CD4-positive, CD25-positive, alpha-beta regulatory T cell (primary cell): ENCODE measurements at regions not wholly inside any gene's neighbourhood (a gene's known extent, or its start where the extent isn't known, plus 50 kb on each side); places are given as distances from the start of the nearest gene placed in this dataset.

Experiments
- ATAC-seq, 2 donors: fragments of 150-1000 bp; cut with Tn5 transposase; one replicate each; pipeline ENCODE4 v1.10.0; 2021; ENCODE audit warnings: low read depth in 2 of 2, moderate number of reproducible peaks in 2 of 2, moderate library complexity in 1 of 2
- DNase-seq, 3 donors: peaks; one replicate each; pipeline versions ENCODE4 v3.0.0 to v3.0.0-alpha.2; 2012 to 2022; ENCODE audit warnings: mixed read lengths in 1 of 3
- H3K27ac ChIP-seq: one replicate; pipeline ENCODE4 v1.7.0; 2013; ENCODE audit warnings: mild to moderate bottlenecking, low read length; ENCODE audit not compliant: insufficient read depth, poor library complexity, severe bottlenecking
- H3K27me3 ChIP-seq: one replicate; pipeline ENCODE4 v1.7.0; 2013; ENCODE audit warnings: low read length; ENCODE audit not compliant: control insufficient read depth, insufficient read depth
- H3K36me3 ChIP-seq: one replicate; pipeline ENCODE4 v1.7.0; 2013; ENCODE audit warnings: mild to moderate bottlenecking, low read length, moderate library complexity; ENCODE audit not compliant: control insufficient read depth, insufficient read depth
- H3K4me1 ChIP-seq: 2 replicates; pipeline ENCODE4 v1.7.0; 2013; ENCODE audit warnings: mild to moderate bottlenecking, low read length; ENCODE audit not compliant: insufficient read depth, control insufficient read depth, poor library complexity, severe bottlenecking
- H3K4me3 ChIP-seq: one replicate; pipeline ENCODE4 v1.7.0; 2013; ENCODE audit warnings: low read depth, mild to moderate bottlenecking, low read length, moderate library complexity
- H3K9me3 ChIP-seq, 2 experiments: 1 replicate in 1 of 2; 2 replicates in 1 of 2; pipeline ENCODE4 v1.7.0; 2013; ENCODE audit warnings: low read length in 2 of 2, mild to moderate bottlenecking in 1 of 2, moderate library complexity in 1 of 2; ENCODE audit not compliant: control insufficient read depth in 2 of 2
- H3K27ac Mint-ChIP-seq, 3 donors: one replicate each; pipeline ENCODE4 v1.8.0; 2020 to 2022; ENCODE audit warnings: mild to moderate bottlenecking in 3 of 3, mixed read lengths in 3 of 3, moderate library complexity in 2 of 3
- H3K27me3 Mint-ChIP-seq: one replicate; pipeline ENCODE4 v1.8.0; 2022; ENCODE audit warnings: mild to moderate bottlenecking, mixed read lengths
- H3K36me3 Mint-ChIP-seq: one replicate; pipeline ENCODE4 v1.8.0; 2020; ENCODE audit warnings: mixed read lengths
- H3K4me1 Mint-ChIP-seq, 4 donors: one replicate each; pipeline ENCODE4 v1.8.0; 2020 to 2022; ENCODE audit warnings: mixed read lengths in 4 of 4, mild to moderate bottlenecking in 1 of 4
- H3K4me3 Mint-ChIP-seq, 4 donors: one replicate each; pipeline ENCODE4 v1.8.0; 2020 to 2022; ENCODE audit warnings: mild to moderate bottlenecking in 4 of 4, mixed read lengths in 4 of 4, moderate library complexity in 3 of 4
- H3K9me3 Mint-ChIP-seq, 7 donors: one replicate each; pipeline ENCODE4 v1.8.0; 2020 to 2022; ENCODE audit warnings: mixed read lengths in 7 of 7, mild to moderate bottlenecking in 3 of 7, moderate library complexity in 2 of 7

DNA sequence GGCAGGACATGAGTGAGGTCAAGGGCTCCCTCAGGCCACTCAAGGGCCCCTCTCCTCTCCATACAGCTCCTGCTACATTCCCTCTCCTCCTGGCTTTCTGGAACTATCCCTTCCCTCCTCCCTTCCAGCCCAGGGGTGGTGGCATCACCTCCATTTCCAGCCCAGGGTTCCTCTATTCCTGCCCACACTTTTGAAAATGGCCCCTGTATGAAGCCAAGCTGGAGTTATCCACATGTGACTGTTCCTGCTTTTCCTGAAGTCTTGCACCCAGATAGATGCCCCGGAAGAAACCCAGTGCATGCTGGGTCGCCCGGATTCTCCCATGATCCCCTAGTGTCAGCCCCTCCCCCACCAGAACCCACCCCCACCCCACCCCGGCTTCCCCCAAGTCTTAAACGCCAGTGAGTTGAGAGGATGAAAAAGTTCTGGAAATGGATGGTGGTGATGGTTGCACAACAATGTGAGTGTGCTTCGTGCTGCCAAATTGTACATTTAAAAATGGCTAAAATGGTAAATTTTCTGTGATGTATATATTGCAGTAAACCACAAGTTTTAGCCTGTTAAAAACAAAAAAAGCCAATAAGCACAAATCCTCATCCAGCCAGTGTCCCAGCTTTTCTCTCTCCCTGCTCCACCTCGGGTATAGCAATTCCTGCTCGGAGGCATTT, 136.9 kb downstream of the SCARB1 start:
- H3K4me1 Mint-ChIP-seq = no peaks in the 10 kb centered on the region
- H3K4me3 Mint-ChIP-seq = no peak overlapping the region
- Histone ChIP-seq H3K27me3 (no peaks in the 10 kb centered on the region), H3K36me3 (no peaks in the 10 kb centered on the region), H3K4me1 (no peaks in the 10 kb centered on the region), H3K4me3 (no peak overlapping the region), H3K9me3 (no peaks in the 10 kb centered on the region), H3K27ac (no peak overlapping the region)
- H3K9me3 Mint-ChIP-seq = peaks cover 0 to 3% (median 0%) of the 10 kb centered on the region in 7 donors
- DNase-seq (no peak), ATAC-seq (no peak)
- no peak overlapping the region for H3K27ac Mint-ChIP-seq
- H3K27me3 Mint-ChIP-seq = no peaks in the 10 kb centered on the region
- H3K36me3 Mint-ChIP-seq = no peaks in the 10 kb centered on the region

DNA sequence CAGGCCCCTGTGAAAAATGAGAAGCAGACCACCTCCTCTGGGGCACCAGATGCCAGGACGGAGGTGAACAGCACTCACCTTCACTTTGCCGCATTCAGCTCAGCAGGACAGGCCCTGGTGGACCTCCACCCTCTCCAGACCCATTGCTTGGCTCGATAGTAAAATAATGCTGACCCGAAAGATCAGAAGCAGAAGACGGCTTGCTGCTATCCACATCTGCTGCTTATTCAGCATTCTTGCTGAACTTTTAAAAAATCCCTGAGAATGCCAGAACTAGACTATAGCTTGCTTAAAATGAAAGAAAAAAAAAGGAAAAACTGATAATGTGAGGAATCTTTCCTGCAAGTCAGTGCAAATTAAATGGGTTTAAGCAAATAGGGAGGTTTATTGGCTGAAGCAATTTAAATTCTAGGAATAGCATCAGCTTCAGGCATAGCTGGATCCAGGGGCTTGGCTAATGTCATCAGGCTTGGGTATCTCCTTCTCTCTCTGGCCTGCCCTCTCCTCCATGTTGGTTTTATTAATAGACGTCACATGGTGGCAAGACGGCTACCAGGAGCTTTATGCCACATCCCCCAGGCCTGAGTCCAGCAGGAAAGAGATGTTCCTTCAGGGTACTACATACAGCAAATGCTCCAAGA, 137.9 kb downstream of the SCARB1 start:
- Mint-ChIP-seq H3K4me3 (no peak overlapping the region), H3K9me3 (peaks cover 0 to 3% (median 0%) of the 10 kb centered on the region in 7 donors), H3K27ac (no peak overlapping the region), H3K27me3 (no peaks in the 10 kb centered on the region), H3K36me3 (no peaks in the 10 kb centered on the region), H3K4me1 (no peaks in the 10 kb centered on the region)
- no peak overlapping the region for H3K4me3 ChIP-seq
- DNase-seq (no peak), ATAC-seq (no peak)
- no peaks in the 10 kb centered on the region for H3K4me1 ChIP-seq
- H3K36me3 ChIP-seq = no peaks in the 10 kb centered on the region
- no peaks in the 10 kb centered on the region for H3K9me3 ChIP-seq
- H3K27me3 ChIP-seq = no peaks in the 10 kb centered on the region
- no peak overlapping the region for H3K27ac ChIP-seq

DNA sequence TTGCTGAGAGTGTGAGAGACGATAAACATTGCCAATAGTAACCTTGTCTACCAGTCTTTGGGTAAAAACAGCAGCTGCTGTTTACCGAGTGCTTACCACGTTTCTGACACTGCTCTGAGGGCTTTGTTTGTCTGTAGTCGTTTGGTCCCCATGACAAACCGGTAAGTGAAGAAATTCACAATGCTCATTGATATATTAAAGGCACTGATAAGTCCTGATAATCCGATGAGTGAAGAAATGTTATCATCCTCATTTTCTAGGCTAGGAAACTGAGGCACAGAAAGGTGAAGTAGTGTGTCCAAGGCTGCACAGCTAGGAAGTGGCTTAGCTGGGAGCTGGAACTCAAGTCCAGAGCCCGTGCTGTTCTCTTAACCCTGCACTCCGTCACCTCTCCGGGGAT, 138.6 kb downstream of the SCARB1 start:
- ATAC-seq = no peak
- Mint-ChIP-seq H3K9me3 (peaks cover 0 to 3% (median 0%) of the 10 kb centered on the region in 7 donors), H3K4me1 (no peaks in the 10 kb centered on the region), H3K27ac (no peak overlapping the region), H3K4me3 (no peak overlapping the region), H3K36me3 (no peaks in the 10 kb centered on the region), H3K27me3 (no peaks in the 10 kb centered on the region)
- no peaks in the 10 kb centered on the region for H3K4me1 ChIP-seq
- no peaks in the 10 kb centered on the region for H3K9me3 ChIP-seq
- no peaks in the 10 kb centered on the region for H3K36me3 ChIP-seq
- H3K4me3 ChIP-seq = no peak overlapping the region
- DNase-seq = no peak
- no peaks in the 10 kb centered on the region for H3K27me3 ChIP-seq
- H3K27ac ChIP-seq = no peak overlapping the region

- Mint-ChIP-seq H3K27me3 (no peaks in the 10 kb centered on the region), H3K36me3 (no peaks in the 10 kb centered on the region), H3K27ac (no peak overlapping the region), H3K4me1 (no peaks in the 10 kb centered on the region), H3K9me3 (peaks cover 0 to 3% (median 0%) of the 10 kb centered on the region in 7 donors), H3K4me3 (no peak overlapping the region)
- Histone ChIP-seq H3K4me1 (no peaks in the 10 kb centered on the region), H3K36me3 (no peaks in the 10 kb centered on the region), H3K27me3 (no peaks in the 10 kb centered on the region), H3K4me3 (no peak overlapping the region), H3K27ac (no peak overlapping the region), H3K9me3 (no peaks in the 10 kb centered on the region)
- DNase-seq (no peak), ATAC-seq (no peak)
Measured at GRCh38 chr12:124722878-124723277, 140.8 kb downstream of the SCARB1 start.

DNA sequence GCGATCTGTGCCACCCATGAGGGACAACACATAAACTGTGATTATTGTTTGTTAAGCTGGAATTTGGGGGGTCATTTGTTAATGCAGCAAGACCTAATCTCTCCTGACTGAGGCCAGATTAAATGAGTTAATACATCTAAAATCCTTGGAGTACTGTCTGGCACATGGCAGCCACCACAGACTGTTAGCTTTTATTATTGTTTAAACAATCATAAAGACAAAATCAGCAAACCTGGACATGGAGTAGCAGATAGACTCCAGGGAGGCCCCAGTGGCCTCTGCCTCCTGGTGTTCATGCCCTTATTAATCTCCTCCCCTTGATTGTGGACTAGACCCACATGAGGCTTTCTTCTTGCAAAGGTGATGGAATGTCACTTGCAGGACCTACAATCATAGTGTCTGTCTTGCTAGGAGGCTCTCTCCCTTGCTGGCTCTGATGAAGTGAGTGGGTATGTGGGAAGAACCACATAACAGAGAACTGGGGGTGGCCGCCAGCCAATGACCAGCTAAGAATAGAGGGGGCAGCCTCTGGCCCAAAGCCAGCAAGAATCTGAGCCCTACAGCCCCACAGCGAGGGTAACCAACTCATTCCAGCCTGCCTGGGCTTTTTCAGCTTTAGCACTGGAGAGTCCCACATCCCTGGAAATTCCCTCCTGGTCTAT, 142.0 kb downstream of the SCARB1 start:
- peaks cover 0 to 2% (median under 1%) of the 10 kb centered on the region in 4 donors for H3K4me1 Mint-ChIP-seq
- DNase-seq = no peak
- Histone ChIP-seq H3K4me3 (no peak overlapping the region), H3K36me3 (no peaks in the 10 kb centered on the region), H3K9me3 (no peaks in the 10 kb centered on the region), H3K27ac (no peak overlapping the region), H3K27me3 (no peaks in the 10 kb centered on the region), H3K4me1 (no peaks in the 10 kb centered on the region)
- ATAC-seq = no peak
- peak overlapping the region in 1 of 3 donors; percentile 0 for H3K27ac Mint-ChIP-seq
- H3K4me3 Mint-ChIP-seq = no peak overlapping the region
- H3K36me3 Mint-ChIP-seq = peaks cover under 1% of the 10 kb centered on the region
- peaks cover 0 to 3% (median 0%) of the 10 kb centered on the region in 7 donors for H3K9me3 Mint-ChIP-seq
- no peaks in the 10 kb centered on the region for H3K27me3 Mint-ChIP-seq

GRCh38 chr12:124720681-124721500, 142.8 kb downstream of the SCARB1 start:
- ATAC-seq = no peak
- H3K9me3 ChIP-seq = no peaks in the 10 kb centered on the region
- Mint-ChIP-seq H3K27me3 (no peaks in the 10 kb centered on the region), H3K27ac (no peak overlapping the region), H3K4me1 (peaks cover 0 to 6% (median under 1%) of the 10 kb centered on the region in 4 donors), H3K36me3 (peaks cover 3% of the 10 kb centered on the region), H3K9me3 (peaks cover 0 to 3% (median 0%) of the 10 kb centered on the region in 7 donors), H3K4me3 (no peak overlapping the region)
- no peaks in the 10 kb centered on the region for H3K4me1 ChIP-seq
- no peak for DNase-seq
- H3K36me3 ChIP-seq = no peaks in the 10 kb centered on the region
- H3K27ac ChIP-seq = no peak overlapping the region
- no peaks in the 10 kb centered on the region for H3K27me3 ChIP-seq
- H3K4me3 ChIP-seq = no peak overlapping the region

- DNase-seq (no peak), ATAC-seq (no peak)
- H3K4me1 Mint-ChIP-seq = peaks cover 0 to 6% (median under 1%) of the 10 kb centered on the region in 4 donors
- H3K4me3 Mint-ChIP-seq = no peak overlapping the region
- no peaks in the 10 kb centered on the region for H3K27me3 ChIP-seq
- no peaks in the 10 kb centered on the region for H3K9me3 ChIP-seq
- peaks cover 0 to 3% (median 0%) of the 10 kb centered on the region in 7 donors for H3K9me3 Mint-ChIP-seq
- H3K36me3 Mint-ChIP-seq = peaks cover 3% of the 10 kb centered on the region
- H3K27ac ChIP-seq = no peak overlapping the region
- H3K4me3 ChIP-seq = no peak overlapping the region
- H3K4me1 ChIP-seq = no peaks in the 10 kb centered on the region
- H3K36me3 ChIP-seq = no peaks in the 10 kb centered on the region
- no peak overlapping the region for H3K27ac Mint-ChIP-seq
- H3K27me3 Mint-ChIP-seq = no peaks in the 10 kb centered on the region
Measured at GRCh38 chr12:124720004-124720680, 143.5 kb downstream of the SCARB1 start.
